Vagina (tissue), 2 donors: ENCODE measurements at regions not wholly inside any gene's neighbourhood (a gene's known extent, or its start where the extent isn't known, plus 50 kb on each side); places are given as distances from the start of the nearest gene placed in this dataset.

ENCODE experiments used
- POLR2A ChIP-seq, 2 donors: fragments of 450-650 bp; IDR thresholded peaks; one replicate each; pipeline ENCODE4 v1.6.1; 2017; ENCODE audit warnings: antibody characterized with exemption in 2 of 2, mild to moderate bottlenecking in 2 of 2, moderate library complexity in 2 of 2
- POLR2AphosphoS5 ChIP-seq, 2 donors: sonication (generic); formaldehyde crosslinking; IDR thresholded peaks; one replicate each; pipeline ENCODE4 v1.9.0; 2017; ENCODE audit warnings: antibody characterized with exemption in 2 of 2, mild to moderate bottlenecking in 2 of 2, low read depth in 1 of 2; ENCODE audit not compliant: insufficient read depth in 1 of 2
- TF ChIP-seq, protein P1 (sequence below), 3 experiments: fragments of 450-650 bp in 2 of 3; fragments of 200-600 bp in 1 of 3; sonication (generic) in 1 of 3; IDR thresholded peaks; one replicate each; pipeline ENCODE4 v1.5.1; 2017 to 2019; ENCODE audit warnings: antibody characterized with exemption in 3 of 3, mild to moderate bottlenecking in 2 of 3, moderate library complexity in 2 of 3

DNA sequence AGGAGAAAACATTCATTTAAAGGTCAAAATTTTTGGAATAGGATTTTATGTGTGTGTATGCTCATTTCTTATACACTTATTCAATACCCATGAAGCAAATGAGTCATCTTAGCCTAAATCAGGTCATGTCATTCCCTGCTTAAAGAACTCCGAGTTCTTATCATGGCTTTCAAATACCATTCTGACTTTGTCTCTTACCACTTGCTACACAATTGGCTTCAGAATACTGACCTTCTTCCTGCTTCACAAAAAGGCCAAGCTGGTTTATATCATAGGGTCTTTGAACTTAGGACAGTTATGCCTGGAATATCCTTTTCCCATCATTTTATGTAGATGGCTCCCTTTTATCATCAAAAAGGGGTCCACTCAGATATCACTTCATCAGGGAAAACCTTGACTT, 652.2 kb upstream of the WWC1 start:
- TF ChIP-seq, protein P1, sequence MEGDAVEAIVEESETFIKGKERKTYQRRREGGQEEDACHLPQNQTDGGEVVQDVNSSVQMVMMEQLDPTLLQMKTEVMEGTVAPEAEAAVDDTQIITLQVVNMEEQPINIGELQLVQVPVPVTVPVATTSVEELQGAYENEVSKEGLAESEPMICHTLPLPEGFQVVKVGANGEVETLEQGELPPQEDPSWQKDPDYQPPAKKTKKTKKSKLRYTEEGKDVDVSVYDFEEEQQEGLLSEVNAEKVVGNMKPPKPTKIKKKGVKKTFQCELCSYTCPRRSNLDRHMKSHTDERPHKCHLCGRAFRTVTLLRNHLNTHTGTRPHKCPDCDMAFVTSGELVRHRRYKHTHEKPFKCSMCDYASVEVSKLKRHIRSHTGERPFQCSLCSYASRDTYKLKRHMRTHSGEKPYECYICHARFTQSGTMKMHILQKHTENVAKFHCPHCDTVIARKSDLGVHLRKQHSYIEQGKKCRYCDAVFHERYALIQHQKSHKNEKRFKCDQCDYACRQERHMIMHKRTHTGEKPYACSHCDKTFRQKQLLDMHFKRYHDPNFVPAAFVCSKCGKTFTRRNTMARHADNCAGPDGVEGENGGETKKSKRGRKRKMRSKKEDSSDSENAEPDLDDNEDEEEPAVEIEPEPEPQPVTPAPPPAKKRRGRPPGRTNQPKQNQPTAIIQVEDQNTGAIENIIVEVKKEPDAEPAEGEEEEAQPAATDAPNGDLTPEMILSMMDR (IDR thresholded peaks at IDR 0.05) = no peak
- TF ChIP-seq POLR2A (IDR thresholded peaks at IDR 0.05) = no peak
- no peak for TF ChIP-seq POLR2AphosphoS5 (IDR thresholded peaks at IDR 0.05; ENCODE audit: insufficient read depth in 1 of 2, low read depth in 1 of 2)
